ENCODE measurements at regions not wholly inside any gene's neighbourhood (a gene's known extent, or its start where the extent isn't known, plus 50 kb on each side); places are given as distances from the start of the nearest gene placed in this dataset.

- DNase-seq: no peak
These were observed 208.7 kb upstream of the PMEPA1 start for GRCh38 chr20:57918551-57918950.

- no peak for DNase-seq
These were observed 204.4 kb upstream of the PMEPA1 start for GRCh38 chr20:57914205-57914604.

- no peak for DNase-seq
These were observed 203.5 kb upstream of the PMEPA1 start for GRCh38 chr20:57913156-57913930.

DNA sequence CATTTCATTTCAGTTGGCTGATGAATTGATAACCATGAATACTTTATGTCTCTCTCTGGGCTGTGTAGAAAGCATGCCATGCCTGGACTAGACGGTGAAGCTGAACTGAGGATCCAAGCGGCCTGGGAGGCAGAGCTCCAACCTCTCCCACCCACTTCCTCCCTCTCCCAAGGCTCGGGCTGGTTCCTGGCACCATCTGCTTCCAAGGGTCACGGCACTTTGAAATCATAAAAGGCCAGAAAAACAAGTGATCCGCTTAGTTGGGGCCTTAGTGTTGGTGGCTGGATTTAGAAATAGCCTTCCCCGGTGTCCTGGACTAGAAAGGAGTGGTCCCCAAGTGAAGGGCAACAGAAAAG is 202.4 kb upstream of the PMEPA1 start:
- DNase-seq: no peak

DNA sequence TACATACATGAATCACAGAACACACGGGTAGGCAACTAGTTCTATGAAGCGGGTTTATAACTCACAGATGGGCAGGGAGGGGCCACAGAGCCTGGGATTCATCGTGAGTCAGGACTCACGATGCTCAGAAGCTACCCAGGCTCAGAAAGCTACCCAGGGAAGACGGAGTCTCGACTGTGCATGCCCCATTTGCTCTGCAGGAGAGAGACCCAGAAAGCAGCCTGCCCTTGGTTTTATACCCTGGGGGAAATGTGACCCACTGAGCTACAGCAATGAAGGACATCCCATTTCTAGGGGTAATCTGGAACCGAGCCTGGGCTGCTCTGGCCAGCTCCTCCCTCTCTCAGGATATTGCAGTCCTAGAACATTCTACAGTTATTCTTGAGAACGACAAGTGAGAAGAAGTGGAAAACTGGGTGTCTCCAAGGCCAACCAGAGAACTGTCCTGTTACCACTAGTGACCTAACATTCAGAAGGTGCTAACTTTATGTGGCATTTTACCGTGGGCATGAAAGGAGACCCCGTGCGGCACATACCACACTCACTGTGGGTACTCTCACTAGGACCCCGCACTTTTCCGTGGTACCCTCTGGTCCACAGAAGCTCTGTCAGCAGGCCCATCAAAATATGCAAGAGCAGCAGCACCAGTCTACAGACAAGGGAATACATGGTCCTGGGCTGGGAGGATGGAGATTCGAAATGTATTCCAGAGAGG is 201.9 kb upstream of the PMEPA1 start:
- DNase-seq: no peak

GRCh38 chr20:57910716-57911115 is 200.9 kb upstream of the PMEPA1 start:
- DNase-seq: no peak

DNA sequence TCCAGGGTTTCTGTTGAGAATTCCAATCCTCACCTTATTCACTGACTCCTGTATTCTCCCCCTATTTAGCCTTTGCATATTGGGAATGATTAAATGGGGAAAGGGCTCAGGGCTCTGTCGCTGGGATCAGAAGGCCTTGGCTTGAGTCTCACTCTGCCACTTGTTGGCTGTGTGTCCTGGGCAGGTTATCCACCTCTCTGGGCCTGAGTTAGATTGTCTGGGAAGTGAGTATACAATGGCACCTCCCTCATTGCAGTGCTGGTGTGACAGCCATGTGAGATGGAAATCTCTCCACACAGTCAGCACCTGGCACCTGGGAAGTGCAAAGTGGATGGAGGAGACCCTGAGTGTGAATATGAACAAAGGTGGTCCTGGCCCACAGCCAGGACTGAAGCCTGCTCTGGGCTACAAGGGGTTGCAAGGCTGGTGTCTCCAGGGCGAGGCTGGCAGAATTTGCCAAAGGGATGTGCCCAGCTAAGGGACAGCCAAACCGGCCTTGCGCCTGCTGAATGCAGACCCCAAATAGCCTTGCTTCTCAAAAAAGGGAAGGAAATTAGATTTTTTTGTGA is 200.0 kb upstream of the PMEPA1 start:
- no peak for DNase-seq

GRCh38 chr20:57908704-57909630 is 199.2 kb upstream of the PMEPA1 start:
- DNase-seq: peak; percentile 72

GRCh38 chr20:57908226-57908625 is 198.4 kb upstream of the PMEPA1 start:
- DNase-seq: no peak

DNA sequence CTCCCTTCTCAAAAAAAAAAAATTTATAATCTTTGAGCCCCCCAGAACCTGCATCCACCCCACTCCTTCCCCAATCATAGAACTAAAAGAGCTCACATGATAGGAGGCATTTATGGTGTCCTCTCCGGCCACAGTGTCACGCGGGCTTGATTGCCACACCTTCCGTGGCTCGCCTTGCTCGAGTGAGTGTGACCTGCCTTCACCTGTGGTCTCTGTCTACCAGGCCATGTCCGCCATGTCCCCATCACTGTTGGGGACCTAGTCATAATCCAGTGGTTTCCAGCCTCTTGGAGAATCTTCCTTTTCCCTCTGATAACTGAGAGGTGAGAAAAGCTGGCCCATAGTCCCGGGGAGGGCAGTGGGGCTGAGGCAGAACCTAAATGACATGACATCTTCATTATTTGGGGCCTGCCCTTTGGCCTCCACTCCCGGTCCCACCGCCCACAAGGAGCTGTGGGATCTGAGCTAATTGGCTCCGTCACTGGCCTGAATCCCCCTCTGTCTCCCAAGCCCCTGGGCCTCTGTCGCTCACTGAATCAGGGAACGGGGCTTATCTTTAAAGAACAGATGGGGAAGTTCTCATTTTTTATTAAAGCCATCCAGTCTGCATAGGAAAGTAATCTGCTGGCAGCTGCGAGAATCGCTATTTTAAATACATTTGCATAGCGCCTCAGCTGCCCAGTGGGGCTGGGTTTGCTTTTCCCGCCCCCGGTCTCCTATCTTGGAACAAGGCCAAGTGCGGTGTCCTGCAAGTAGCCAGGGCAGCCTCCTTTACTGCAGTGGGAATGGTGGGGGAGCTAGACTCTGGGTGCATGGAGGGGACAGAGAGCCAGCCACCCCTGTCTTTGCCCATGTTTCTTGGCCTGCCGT is 197.6 kb upstream of the PMEPA1 start:
- DNase-seq: no peak

DNA sequence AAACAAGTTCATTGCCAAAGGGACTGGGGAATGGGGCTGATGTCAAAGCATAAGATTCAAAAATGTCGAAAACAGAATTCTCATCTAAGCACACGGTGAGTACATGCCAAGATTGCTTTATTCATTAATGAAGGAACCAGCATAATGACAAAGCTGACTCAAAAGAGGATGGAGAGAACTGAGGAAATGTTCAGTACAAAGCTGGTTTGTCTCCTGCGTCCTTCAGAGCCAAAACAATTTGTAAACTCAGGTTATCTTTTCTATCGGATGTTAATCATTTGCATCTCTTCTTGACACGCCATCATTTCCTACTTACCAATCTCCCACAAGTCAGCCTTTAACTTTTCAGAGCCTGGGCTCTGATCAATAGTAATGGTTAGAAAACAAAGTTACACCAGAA is 195.6 kb upstream of the PMEPA1 start:
- DNase-seq: no peak

GRCh38 chr20:57904314-57905105 is 194.7 kb upstream of the PMEPA1 start:
- no peak for DNase-seq

DNA sequence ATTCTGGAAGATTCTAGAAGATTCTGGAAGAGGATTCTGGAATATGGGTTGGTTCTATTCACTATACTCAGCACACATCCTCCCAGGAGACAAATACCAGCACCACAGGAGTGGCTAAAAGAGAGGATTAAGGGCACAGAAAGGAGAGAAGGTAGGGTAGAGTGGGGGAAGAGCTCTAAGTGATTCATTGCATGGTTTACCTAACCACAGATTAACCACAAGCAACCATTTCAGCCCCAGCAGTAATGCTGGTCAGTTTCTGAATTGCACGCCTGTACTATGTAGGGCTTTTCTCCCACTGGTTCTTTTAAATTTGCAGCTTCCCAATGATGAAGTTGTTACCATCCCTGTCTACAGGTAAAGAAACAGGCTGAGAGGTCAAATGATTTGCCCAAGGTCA is 192.7 kb upstream of the PMEPA1 start:
- no peak for DNase-seq

- DNase-seq: no peak
These were observed 191.7 kb upstream of the PMEPA1 start for GRCh38 chr20:57901526-57901925.

- DNase-seq: no peak
These were observed 190.6 kb upstream of the PMEPA1 start for GRCh38 chr20:57900226-57900905.

- DNase-seq: no peak
These were observed 189.7 kb upstream of the PMEPA1 start for GRCh38 chr20:57899554-57899953.

- DNase-seq: no peak
These were observed 188.5 kb upstream of the PMEPA1 start for GRCh38 chr20:57898332-57898731.

DNA sequence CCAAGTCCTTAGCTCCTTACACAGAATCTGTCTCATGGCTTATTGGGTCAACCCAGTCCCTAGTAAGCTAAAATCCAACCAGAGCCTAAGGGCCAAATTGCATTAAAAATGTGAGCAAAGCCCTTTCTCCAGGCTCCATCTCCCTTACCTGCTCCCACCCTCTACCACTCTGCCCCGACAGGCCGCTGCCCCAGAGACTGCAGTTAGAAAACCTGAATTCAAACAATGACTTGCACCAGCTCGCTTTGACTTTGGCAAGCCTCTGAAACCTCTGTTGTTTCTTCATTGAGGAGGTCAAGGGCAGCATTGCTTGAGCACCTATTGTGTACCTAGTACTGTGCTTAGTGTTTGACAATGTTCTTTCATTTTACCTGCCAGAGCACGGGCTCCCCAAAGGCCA is 188.1 kb upstream of the PMEPA1 start:
- no peak for DNase-seq

GRCh38 chr20:57897156-57897874 is 187.5 kb upstream of the PMEPA1 start:
- no peak for DNase-seq

Data from renal pelvis (tissue), 1 donor.